CD8-positive, alpha-beta memory T cell (primary cell): ENCODE measurements at regions not wholly inside any gene's neighbourhood (a gene's known extent, or its start where the extent isn't known, plus 50 kb on each side); places are given as distances from the start of the nearest gene placed in this dataset.

ENCODE experiments used
- CTCF ChIA-PET: fragments of 350-600 bp; sonication (Branson Sonifier 250); formaldehyde crosslinking; loops from one replicate; lab custom pipeline; 2021; ENCODE audit warnings: antibody characterized with exemption; lab: Charles Lee
- POLR2A ChIA-PET: fragments of 350-600 bp; sonication (Branson Sonifier 250); formaldehyde crosslinking; loops from one replicate; lab custom pipeline; 2021; ENCODE audit warnings: antibody characterized with exemption; lab: Charles Lee
- DNase-seq, 5 donors: peaks; one replicate each; pipeline versions ENCODE4 v3.0.0 to v3.0.0-alpha.2; 2020 to 2022; ENCODE audit warnings: mixed read lengths in 1 of 5
- H3K27ac ChIP-seq: one replicate; pipeline ENCODE4 v1.7.0; 2013; ENCODE audit warnings: low read depth, mild to moderate bottlenecking, low read length, moderate library complexity
- H3K27me3 ChIP-seq: 2 replicates; pipeline ENCODE4 v1.7.0; 2013; ENCODE audit warnings: low read length, mild to moderate bottlenecking; ENCODE audit not compliant: insufficient read depth, poor library complexity, severe bottlenecking
- H3K36me3 ChIP-seq: 2 replicates; pipeline ENCODE4 v1.7.0; 2013; ENCODE audit warnings: mild to moderate bottlenecking, low read length, moderate library complexity; ENCODE audit not compliant: insufficient read depth
- H3K4me1 ChIP-seq: 2 replicates; pipeline ENCODE4 v1.7.0; 2013; ENCODE audit warnings: mild to moderate bottlenecking, low read length, moderate library complexity; ENCODE audit not compliant: insufficient read depth
- H3K4me3 ChIP-seq: 2 replicates; pipeline ENCODE4 v1.7.0; 2013; ENCODE audit warnings: mild to moderate bottlenecking, low read length
- H3K9me3 ChIP-seq: 2 replicates; pipeline ENCODE4 v1.7.0; 2013; ENCODE audit warnings: mild to moderate bottlenecking, low read length
- H3K27ac Mint-ChIP-seq, 8 donors: one replicate each; pipeline ENCODE4 v1.8.0; 2020 to 2021; ENCODE audit warnings: mixed read lengths in 8 of 8, mild to moderate bottlenecking in 6 of 8, inconsistent platforms in 3 of 8, moderate library complexity in 3 of 8
- H3K27me3 Mint-ChIP-seq, 2 donors: one replicate each; pipeline ENCODE4 v1.8.0; 2020 to 2021; ENCODE audit warnings: mixed read lengths in 2 of 2, mild to moderate bottlenecking in 1 of 2, moderate library complexity in 1 of 2
- H3K36me3 Mint-ChIP-seq, 3 donors: one replicate each; pipeline ENCODE4 v1.8.0; 2020 to 2021; ENCODE audit warnings: mixed read lengths in 3 of 3, inconsistent platforms in 1 of 3, mild to moderate bottlenecking in 1 of 3
- H3K4me1 Mint-ChIP-seq, 3 donors: one replicate each; pipeline ENCODE4 v1.8.0; 2020 to 2021; ENCODE audit warnings: mixed read lengths in 3 of 3, inconsistent platforms in 1 of 3, mild to moderate bottlenecking in 1 of 3
- H3K4me3 Mint-ChIP-seq, 7 donors: one replicate each; pipeline ENCODE4 v1.8.0; 2020 to 2021; ENCODE audit warnings: mixed read lengths in 7 of 7, mild to moderate bottlenecking in 6 of 7, moderate library complexity in 4 of 7, inconsistent platforms in 2 of 7
- H3K9me3 Mint-ChIP-seq, 5 donors: one replicate each; pipeline ENCODE4 v1.8.0; 2020 to 2022; ENCODE audit warnings: mixed read lengths in 5 of 5, mild to moderate bottlenecking in 3 of 5, moderate library complexity in 2 of 5, inconsistent platforms in 1 of 5

DNA sequence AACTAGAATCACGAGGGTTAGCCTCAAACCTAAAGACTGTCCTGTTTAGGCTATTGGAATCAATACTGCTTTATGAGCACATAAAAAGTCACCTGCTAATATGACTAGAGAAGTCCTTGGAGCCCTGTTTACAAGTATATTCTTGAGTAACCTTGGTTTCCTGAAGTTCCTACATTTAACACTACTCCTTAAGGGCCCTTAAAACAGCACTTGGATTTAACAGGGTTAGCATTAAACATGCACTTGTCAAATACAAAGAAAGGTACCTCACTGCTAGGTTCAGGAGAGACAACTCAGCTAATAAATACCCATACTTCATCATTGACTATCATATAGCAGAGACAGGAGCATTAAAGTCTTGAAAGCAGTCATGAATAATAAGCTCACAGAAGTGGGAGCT, 96.7 kb downstream of the SLC5A7 start:
- DNase-seq, result no peak
- ChIA-PET POLR2A (no interaction called here), CTCF (no interaction called here)
- peaks cover 0 to 6% (median 4%) of the 10 kb centered on the region in 5 donors for H3K9me3 Mint-ChIP-seq
- no peaks in the 10 kb centered on the region for H3K27me3 Mint-ChIP-seq
- Histone ChIP-seq H3K4me3 (no peak overlapping the region), H3K27me3 (no peaks in the 10 kb centered on the region), H3K9me3 (no peaks in the 10 kb centered on the region), H3K36me3 (no peaks in the 10 kb centered on the region), H3K27ac (no peak overlapping the region), H3K4me1 (no peaks in the 10 kb centered on the region)
- H3K4me3 Mint-ChIP-seq, result no peak overlapping the region
- no peak overlapping the region for H3K27ac Mint-ChIP-seq
- no peaks in the 10 kb centered on the region for H3K4me1 Mint-ChIP-seq
- H3K36me3 Mint-ChIP-seq, result no peaks in the 10 kb centered on the region

DNA sequence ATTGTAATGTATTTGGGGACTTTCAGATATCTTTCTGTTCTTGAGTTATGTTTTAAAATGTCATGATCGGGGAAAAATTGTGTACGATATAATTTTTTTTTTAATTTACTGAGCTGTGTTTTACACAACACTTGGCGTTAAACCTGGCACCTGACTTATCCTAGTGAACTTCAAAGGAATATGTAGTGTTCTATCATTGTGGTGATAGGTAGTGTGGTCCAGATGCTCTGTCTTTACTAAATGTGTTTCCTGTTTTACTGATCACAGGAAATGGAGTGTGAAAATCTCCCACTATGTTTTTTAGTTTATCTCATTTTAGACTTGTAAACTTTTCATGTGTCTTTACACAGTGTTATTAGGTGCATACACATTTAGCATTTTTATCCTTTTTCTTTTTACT, 98.0 kb downstream of the SLC5A7 start:
- H3K36me3 ChIP-seq, result no peaks in the 10 kb centered on the region
- CTCF ChIA-PET, result no interaction called here
- H3K27ac Mint-ChIP-seq, result no peak overlapping the region

DNA sequence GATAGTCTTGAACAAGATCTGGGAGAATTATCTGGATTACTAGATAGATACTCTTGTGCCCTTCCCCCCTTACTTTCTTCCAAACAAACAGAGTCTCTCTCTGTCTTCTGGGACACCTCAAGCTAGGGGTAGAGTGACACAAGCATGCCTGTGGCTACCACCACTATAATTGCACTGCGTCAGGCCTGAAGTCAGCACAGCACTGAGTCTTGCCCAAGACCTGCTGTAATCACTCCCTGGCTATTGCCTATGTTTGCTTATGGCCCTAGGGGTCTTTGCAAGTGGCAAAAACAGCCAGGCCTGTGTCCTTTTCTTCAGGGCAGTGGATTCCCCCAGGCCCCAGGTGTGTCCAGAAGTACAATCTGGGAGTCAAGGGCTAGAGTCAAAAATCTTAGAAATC, 106.6 kb downstream of the SLC5A7 start:
- no peaks in the 10 kb centered on the region for H3K4me1 ChIP-seq
- Mint-ChIP-seq H3K4me3 (no peak overlapping the region), H3K9me3 (peaks cover 0 to 5% (median 2%) of the 10 kb centered on the region in 5 donors), H3K4me1 (no peaks in the 10 kb centered on the region), H3K36me3 (no peaks in the 10 kb centered on the region), H3K27me3 (peaks cover 0 to 3% of the 10 kb centered on the region in 2 donors), H3K27ac (no peak overlapping the region)
- ChIA-PET POLR2A (no interaction called here), CTCF (no interaction called here)
- DNase-seq, result no peak
- H3K4me3 ChIP-seq, result no peak overlapping the region
- H3K27me3 ChIP-seq, result no peaks in the 10 kb centered on the region
- no peaks in the 10 kb centered on the region for H3K36me3 ChIP-seq
- H3K9me3 ChIP-seq, result no peaks in the 10 kb centered on the region
- H3K27ac ChIP-seq, result no peak overlapping the region

More for the DNA sequence above, 98.0 kb downstream of the SLC5A7 start:
- POLR2A ChIA-PET, result no interaction called here
- Mint-ChIP-seq H3K9me3 (peaks cover 2 to 6% (median 4%) of the 10 kb centered on the region in 5 donors), H3K4me3 (no peak overlapping the region), H3K4me1 (no peaks in the 10 kb centered on the region), H3K36me3 (no peaks in the 10 kb centered on the region), H3K27me3 (no peaks in the 10 kb centered on the region)
- no peak for DNase-seq
- no peaks in the 10 kb centered on the region for H3K4me1 ChIP-seq
- no peaks in the 10 kb centered on the region for H3K27me3 ChIP-seq
- no peaks in the 10 kb centered on the region for H3K9me3 ChIP-seq
- H3K4me3 ChIP-seq, result no peak overlapping the region
- H3K27ac ChIP-seq, result no peak overlapping the region

DNA sequence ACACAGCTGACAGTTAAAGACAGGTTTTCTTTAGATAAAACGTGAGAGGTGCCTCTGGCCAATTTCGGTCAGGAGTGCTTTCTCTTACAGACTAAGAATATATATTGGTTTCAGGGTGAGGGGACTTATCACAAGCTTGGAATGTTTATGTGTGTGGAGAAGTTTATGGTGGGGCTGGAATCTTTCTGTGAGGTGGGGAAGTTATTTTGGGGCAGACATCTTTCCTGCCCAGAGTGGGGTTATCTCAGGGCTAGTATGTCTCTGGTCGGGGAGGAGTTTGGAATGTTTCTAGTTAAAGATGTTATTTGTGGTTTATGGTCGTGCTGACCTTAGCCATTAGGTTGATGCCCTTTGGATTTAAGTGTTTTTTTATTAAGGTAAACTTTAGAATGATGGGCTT, 115.2 kb downstream of the SLC5A7 start:
- H3K27ac Mint-ChIP-seq, result no peak overlapping the region
- H3K27ac ChIP-seq, result no peak overlapping the region
- H3K4me3 ChIP-seq, result no peak overlapping the region
- H3K27me3 Mint-ChIP-seq, result no peaks in the 10 kb centered on the region
- POLR2A ChIA-PET, result no interaction called here
- H3K4me1 ChIP-seq, result no peaks in the 10 kb centered on the region
- H3K9me3 Mint-ChIP-seq, result peaks cover 0 to 6% (median 0%) of the 10 kb centered on the region in 5 donors
- H3K27me3 ChIP-seq, result no peaks in the 10 kb centered on the region
- no peaks in the 10 kb centered on the region for H3K9me3 ChIP-seq
- DNase-seq, result no peak
- CTCF ChIA-PET, result no interaction called here
- H3K4me1 Mint-ChIP-seq, result no peaks in the 10 kb centered on the region
- H3K36me3 Mint-ChIP-seq, result no peaks in the 10 kb centered on the region
- H3K4me3 Mint-ChIP-seq, result no peak overlapping the region
- H3K36me3 ChIP-seq, result no peaks in the 10 kb centered on the region

DNA sequence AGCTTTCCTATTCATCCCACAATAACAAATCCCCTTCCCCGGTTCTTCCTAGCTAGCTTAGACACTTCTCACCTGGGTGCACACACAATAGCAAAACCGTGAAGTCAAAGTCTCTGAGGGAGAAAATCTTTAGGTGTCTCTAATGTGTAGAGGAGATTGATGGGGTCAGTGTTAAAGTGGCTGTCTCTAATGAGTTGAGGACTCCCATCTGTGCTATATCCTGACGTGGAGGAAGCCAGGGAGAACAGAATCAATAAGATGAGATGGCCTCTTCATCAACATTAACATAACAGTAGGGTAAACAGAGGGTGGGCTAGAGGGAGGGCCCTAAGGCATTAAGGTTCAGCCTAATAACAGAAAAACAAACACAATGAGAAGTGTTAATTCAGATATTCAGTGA, 120.4 kb downstream of the SLC5A7 start:
- ChIA-PET CTCF (no interaction called here), POLR2A (no interaction called here)
- Histone ChIP-seq H3K27me3 (no peaks in the 10 kb centered on the region), H3K9me3 (no peaks in the 10 kb centered on the region), H3K27ac (no peak overlapping the region), H3K4me3 (no peak overlapping the region), H3K4me1 (no peaks in the 10 kb centered on the region), H3K36me3 (no peaks in the 10 kb centered on the region)
- no peaks in the 10 kb centered on the region for H3K36me3 Mint-ChIP-seq
- H3K9me3 Mint-ChIP-seq, result peaks cover 2 to 10% (median 5%) of the 10 kb centered on the region in 5 donors
- H3K27me3 Mint-ChIP-seq, result no peaks in the 10 kb centered on the region
- H3K4me3 Mint-ChIP-seq, result no peak overlapping the region
- H3K4me1 Mint-ChIP-seq, result no peaks in the 10 kb centered on the region
- no peak for DNase-seq
- H3K27ac Mint-ChIP-seq, result peak overlapping the region in 1 of 8 donors; percentile 45

DNA sequence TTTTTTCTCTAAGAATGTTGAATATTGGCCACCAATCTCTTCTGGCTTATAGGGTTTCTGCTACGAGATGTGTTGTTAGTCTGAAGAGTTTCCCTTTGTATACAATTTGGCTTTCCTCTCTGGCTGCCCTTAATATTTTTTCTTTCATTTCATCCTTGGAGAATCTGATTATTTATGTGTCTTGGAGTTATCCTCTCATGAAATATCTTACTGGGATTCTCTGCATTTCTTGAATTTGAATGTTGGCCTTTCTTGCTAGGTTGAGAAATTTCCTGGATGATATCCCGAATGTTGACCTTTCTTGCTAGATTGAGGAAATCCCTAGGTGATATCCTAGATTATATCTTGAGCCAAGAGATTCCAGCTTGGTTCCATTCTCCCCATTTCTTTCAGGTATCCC, 125.6 kb downstream of the SLC5A7 start:
- CTCF ChIA-PET, result no interaction called here
- H3K9me3 Mint-ChIP-seq, result peaks cover 3 to 12% (median 8%) of the 10 kb centered on the region in 5 donors

DNA sequence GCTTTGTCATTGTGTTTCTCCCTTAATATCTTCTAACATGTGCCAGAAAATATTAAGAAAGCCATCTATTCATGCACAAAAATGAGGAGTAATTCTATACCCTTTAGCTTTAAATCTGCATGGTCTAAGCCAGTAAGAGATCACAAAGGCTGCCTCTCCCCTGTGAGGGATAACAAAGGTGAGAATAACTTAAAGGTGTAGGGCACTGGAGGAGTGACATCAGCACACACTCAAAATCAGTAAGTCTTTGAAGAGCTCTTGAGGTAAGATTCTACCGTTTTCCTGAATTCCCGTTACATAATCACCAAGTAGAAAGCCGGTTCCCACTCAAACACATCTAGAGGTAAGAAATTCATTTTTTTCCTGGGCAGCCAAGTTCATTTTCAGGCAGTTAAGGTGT, 123.9 kb upstream of the SULT1C3 start:
- H3K4me3 Mint-ChIP-seq, result no peak overlapping the region
- Histone ChIP-seq H3K4me3 (no peak overlapping the region), H3K27ac (no peak overlapping the region), H3K36me3 (no peaks in the 10 kb centered on the region), H3K4me1 (no peaks in the 10 kb centered on the region), H3K9me3 (no peaks in the 10 kb centered on the region), H3K27me3 (no peaks in the 10 kb centered on the region)
- CTCF ChIA-PET, result no interaction called here
- H3K27ac Mint-ChIP-seq, result no peak overlapping the region
- H3K9me3 Mint-ChIP-seq, result peaks cover 0 to 9% (median 3%) of the 10 kb centered on the region in 5 donors
- H3K36me3 Mint-ChIP-seq, result no peaks in the 10 kb centered on the region
- no peaks in the 10 kb centered on the region for H3K4me1 Mint-ChIP-seq
- H3K27me3 Mint-ChIP-seq, result no peaks in the 10 kb centered on the region
- no peak for DNase-seq
- POLR2A ChIA-PET, result no interaction called here

More for the DNA sequence above, 125.6 kb downstream of the SLC5A7 start:
- Histone ChIP-seq H3K4me1 (no peaks in the 10 kb centered on the region), H3K9me3 (no peaks in the 10 kb centered on the region), H3K36me3 (no peaks in the 10 kb centered on the region), H3K27me3 (no peaks in the 10 kb centered on the region), H3K4me3 (no peak overlapping the region), H3K27ac (no peak overlapping the region)
- Mint-ChIP-seq H3K4me1 (no peaks in the 10 kb centered on the region), H3K27me3 (no peaks in the 10 kb centered on the region), H3K36me3 (no peaks in the 10 kb centered on the region), H3K27ac (no peak overlapping the region), H3K4me3 (no peak overlapping the region)
- POLR2A ChIA-PET, result no interaction called here
- no peak for DNase-seq

DNA sequence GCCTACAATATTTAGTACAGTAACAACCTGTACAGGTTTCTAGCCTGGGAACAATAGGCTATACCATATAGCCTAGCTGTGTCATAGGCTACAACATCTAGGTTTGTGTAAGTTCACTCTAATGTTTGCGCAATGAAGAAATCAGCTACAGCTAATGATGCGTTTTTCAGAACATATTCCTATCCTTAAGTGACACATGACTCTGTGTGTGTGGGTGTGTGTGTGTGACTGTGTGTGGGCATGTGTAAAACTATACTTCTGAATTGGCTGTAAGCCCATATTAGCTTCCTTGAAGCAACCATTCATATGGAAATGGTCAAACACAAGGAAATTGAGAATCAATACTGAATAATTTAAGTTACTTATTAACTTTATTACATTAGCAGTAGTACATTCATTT, 120.8 kb upstream of the SULT1C3 start:
- no peak overlapping the region for H3K27ac Mint-ChIP-seq
- ChIA-PET POLR2A (no interaction called here), CTCF (no interaction called here)
- no peaks in the 10 kb centered on the region for H3K9me3 ChIP-seq
- no peaks in the 10 kb centered on the region for H3K36me3 ChIP-seq
- no peak overlapping the region for H3K4me3 Mint-ChIP-seq
- H3K4me1 ChIP-seq, result no peaks in the 10 kb centered on the region
- H3K4me3 ChIP-seq, result no peak overlapping the region
- peaks cover 0 to 8% (median 0%) of the 10 kb centered on the region in 5 donors for H3K9me3 Mint-ChIP-seq
- DNase-seq, result no peak
- H3K27me3 Mint-ChIP-seq, result no peaks in the 10 kb centered on the region
- no peaks in the 10 kb centered on the region for H3K36me3 Mint-ChIP-seq
- no peaks in the 10 kb centered on the region for H3K27me3 ChIP-seq
- no peak overlapping the region for H3K27ac ChIP-seq
- H3K4me1 Mint-ChIP-seq, result no peaks in the 10 kb centered on the region

DNA sequence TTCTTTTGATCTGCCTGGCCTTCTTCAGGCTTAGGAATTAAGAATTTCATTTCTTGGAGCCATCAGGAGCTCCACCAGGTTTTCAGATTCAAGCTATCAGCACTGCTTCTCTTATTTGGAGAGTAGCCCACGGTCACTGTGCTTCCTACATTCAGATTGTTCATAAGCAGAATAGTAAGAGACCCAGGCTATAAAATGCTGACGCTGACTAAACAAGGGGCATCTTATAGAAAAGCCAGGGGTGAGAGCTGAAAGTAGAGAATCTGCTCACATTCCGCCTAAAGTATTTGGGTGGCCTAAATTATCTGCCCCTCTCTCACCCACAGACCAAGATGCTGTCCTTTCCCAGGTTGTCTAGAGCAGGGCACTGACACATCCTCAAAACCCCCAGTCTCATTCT, 120.3 kb upstream of the SULT1C3 start:
- no peak overlapping the region for H3K27ac Mint-ChIP-seq
- POLR2A ChIA-PET, result no interaction called here
- Histone ChIP-seq H3K36me3 (no peaks in the 10 kb centered on the region), H3K4me1 (no peaks in the 10 kb centered on the region), H3K27ac (no peak overlapping the region), H3K4me3 (no peak overlapping the region), H3K27me3 (no peaks in the 10 kb centered on the region), H3K9me3 (no peaks in the 10 kb centered on the region)
- no peaks in the 10 kb centered on the region for H3K27me3 Mint-ChIP-seq
- H3K4me3 Mint-ChIP-seq, result no peak overlapping the region
- CTCF ChIA-PET, result no interaction called here
- no peaks in the 10 kb centered on the region for H3K4me1 Mint-ChIP-seq
- no peaks in the 10 kb centered on the region for H3K36me3 Mint-ChIP-seq
- DNase-seq, result no peak
- H3K9me3 Mint-ChIP-seq, result peaks cover 0 to 8% (median 0%) of the 10 kb centered on the region in 5 donors
